ENCODE measurements at regions not wholly inside any gene's neighbourhood (a gene's known extent, or its start where the extent isn't known, plus 50 kb on each side); places are given as distances from the start of the nearest gene placed in this dataset.

DNA sequence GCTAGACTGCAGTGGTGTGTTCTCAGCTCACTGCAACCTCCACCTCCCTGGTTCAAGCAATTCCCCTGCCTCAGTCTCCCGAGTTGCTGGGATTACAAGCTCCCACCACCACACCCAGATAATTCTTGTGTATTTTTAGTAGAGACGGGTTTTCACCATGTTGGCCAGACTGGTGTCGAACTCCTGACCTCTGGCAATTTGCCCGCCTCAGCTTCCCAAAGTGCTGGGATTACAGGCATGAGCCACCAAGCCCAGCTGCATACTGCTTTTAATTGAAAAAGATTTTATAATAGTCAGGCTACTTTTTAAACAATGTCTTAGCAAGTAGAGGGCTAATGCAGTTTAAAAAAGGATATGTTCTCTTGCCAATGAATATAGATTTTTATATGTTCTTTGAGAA is 668.9 kb downstream of the SLC6A15 start:
- ChIA-PET CTCF (no interaction called here), POLR2A (no interaction called here)
- ATAC-seq (ENCODE audit: low read depth) (no peak), DNase-seq (no peak)
- intact Hi-C loops (cut with micrococcal nuclease): no loop called here
- Mint-ChIP-seq H3K4me3 (no peak overlapping the region), H3K4me1 (no peaks in the 10 kb centered on the region), H3K27me3 (no peaks in the 10 kb centered on the region), H3K9me3 (peaks cover 6% of the 10 kb centered on the region), H3K36me3 (ENCODE audit: low read depth) (no peaks in the 10 kb centered on the region), H3K27ac (no peak overlapping the region)
- TF ChIP-seq, protein P1, sequence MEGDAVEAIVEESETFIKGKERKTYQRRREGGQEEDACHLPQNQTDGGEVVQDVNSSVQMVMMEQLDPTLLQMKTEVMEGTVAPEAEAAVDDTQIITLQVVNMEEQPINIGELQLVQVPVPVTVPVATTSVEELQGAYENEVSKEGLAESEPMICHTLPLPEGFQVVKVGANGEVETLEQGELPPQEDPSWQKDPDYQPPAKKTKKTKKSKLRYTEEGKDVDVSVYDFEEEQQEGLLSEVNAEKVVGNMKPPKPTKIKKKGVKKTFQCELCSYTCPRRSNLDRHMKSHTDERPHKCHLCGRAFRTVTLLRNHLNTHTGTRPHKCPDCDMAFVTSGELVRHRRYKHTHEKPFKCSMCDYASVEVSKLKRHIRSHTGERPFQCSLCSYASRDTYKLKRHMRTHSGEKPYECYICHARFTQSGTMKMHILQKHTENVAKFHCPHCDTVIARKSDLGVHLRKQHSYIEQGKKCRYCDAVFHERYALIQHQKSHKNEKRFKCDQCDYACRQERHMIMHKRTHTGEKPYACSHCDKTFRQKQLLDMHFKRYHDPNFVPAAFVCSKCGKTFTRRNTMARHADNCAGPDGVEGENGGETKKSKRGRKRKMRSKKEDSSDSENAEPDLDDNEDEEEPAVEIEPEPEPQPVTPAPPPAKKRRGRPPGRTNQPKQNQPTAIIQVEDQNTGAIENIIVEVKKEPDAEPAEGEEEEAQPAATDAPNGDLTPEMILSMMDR (IDR thresholded peaks at IDR 0.05): no peak

DNA sequence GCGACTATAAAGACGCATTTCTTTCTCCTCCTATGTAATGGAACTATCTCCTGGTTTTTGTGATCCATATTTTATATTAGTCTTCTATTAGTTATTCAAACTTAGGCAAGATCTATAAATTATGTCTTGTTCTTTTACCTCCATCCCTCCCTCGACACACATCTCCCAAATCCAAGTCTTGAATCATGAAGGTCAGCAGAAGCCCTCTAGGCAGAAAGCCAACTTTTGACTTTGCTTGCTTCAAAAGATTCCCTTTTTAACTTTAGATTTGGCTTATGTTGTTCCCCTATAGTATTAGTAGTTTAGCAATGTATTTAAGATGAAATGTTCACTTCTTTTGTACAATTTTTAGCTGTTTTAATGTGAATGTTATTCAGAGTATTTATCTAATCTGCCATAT is 689.8 kb downstream of the SLC6A15 start:
- POLR2A ChIA-PET: no interaction called here

DNA sequence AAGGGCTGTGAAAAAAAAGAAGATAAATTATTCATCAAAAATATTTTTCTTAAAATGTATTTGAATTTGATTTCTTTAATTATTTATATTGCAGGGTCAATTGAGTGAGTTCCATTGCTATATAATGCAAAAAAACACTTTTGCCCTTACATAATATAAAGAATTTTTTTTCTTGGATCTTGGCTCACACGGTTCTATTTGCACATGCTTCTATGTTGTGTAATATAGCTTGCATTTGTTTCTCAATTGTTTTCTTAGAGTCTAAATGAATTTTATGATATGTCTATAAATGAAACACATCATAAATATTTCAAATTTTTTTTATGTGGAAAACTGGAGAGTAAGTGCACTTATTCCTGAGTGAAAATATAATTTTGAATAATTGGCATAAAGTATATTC is 694.2 kb downstream of the SLC6A15 start:
- intact Hi-C loops (cut with micrococcal nuclease): no loop called here
- H3K27me3 Mint-ChIP-seq: no peaks in the 10 kb centered on the region
- ATAC-seq (ENCODE audit: low read depth) (no peak), DNase-seq (no peak)
- no peaks in the 10 kb centered on the region for H3K36me3 Mint-ChIP-seq (ENCODE audit: low read depth)
- POLR2A ChIA-PET: no interaction called here
- CTCF ChIA-PET: no interaction called here
- TF ChIP-seq, protein P1 (IDR thresholded peaks at IDR 0.05): no peak
- H3K9me3 Mint-ChIP-seq: peaks cover 3% of the 10 kb centered on the region
- H3K4me1 Mint-ChIP-seq: no peaks in the 10 kb centered on the region
- H3K4me3 Mint-ChIP-seq: no peak overlapping the region
- no peak overlapping the region for H3K27ac Mint-ChIP-seq

More for the DNA sequence above, 689.8 kb downstream of the SLC6A15 start:
- ATAC-seq (ENCODE audit: low read depth): no peak
- intact Hi-C loops (cut with micrococcal nuclease): no loop called here
- TF ChIP-seq, protein P1 (IDR thresholded peaks at IDR 0.05): no peak
- Mint-ChIP-seq H3K4me1 (no peaks in the 10 kb centered on the region), H3K4me3 (no peak overlapping the region), H3K27ac (no peak overlapping the region), H3K36me3 (ENCODE audit: low read depth) (no peaks in the 10 kb centered on the region), H3K27me3 (no peaks in the 10 kb centered on the region), H3K9me3 (peaks cover 4% of the 10 kb centered on the region)
- no peak for DNase-seq
- CTCF ChIA-PET: no interaction called here

DNA sequence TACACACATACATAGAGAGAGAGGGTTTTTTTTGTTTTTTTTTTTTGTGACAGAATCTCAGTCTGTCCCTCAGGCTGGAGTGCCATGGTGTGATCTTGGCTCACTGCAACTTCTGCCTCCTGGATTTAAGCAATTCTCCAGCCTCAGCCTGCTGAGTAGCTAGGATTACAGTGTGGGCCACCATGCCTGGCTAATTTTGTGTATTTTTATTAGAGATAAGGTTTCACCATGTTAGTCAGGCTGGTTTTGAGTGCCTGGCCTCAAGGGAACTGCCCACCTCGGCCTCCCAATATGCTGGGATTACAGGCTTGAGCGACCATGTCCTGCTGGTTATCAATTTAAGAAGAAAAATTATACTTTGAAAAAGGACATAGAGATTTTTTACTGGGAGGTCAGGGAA is 710.6 kb downstream of the SLC6A15 start:
- no peaks in the 10 kb centered on the region for H3K36me3 Mint-ChIP-seq (ENCODE audit: low read depth)
- H3K4me3 Mint-ChIP-seq: no peak overlapping the region
- ChIA-PET CTCF (no interaction called here), POLR2A (no interaction called here)
- H3K27me3 Mint-ChIP-seq: no peaks in the 10 kb centered on the region
- DNase-seq (no peak), ATAC-seq (ENCODE audit: low read depth) (no peak)
- H3K27ac Mint-ChIP-seq: no peak overlapping the region
- H3K4me1 Mint-ChIP-seq: no peaks in the 10 kb centered on the region
- H3K9me3 Mint-ChIP-seq: peaks cover 10% of the 10 kb centered on the region
- TF ChIP-seq, protein P1 (IDR thresholded peaks at IDR 0.05): no peak
- intact Hi-C loops (cut with micrococcal nuclease): no loop called here

DNA sequence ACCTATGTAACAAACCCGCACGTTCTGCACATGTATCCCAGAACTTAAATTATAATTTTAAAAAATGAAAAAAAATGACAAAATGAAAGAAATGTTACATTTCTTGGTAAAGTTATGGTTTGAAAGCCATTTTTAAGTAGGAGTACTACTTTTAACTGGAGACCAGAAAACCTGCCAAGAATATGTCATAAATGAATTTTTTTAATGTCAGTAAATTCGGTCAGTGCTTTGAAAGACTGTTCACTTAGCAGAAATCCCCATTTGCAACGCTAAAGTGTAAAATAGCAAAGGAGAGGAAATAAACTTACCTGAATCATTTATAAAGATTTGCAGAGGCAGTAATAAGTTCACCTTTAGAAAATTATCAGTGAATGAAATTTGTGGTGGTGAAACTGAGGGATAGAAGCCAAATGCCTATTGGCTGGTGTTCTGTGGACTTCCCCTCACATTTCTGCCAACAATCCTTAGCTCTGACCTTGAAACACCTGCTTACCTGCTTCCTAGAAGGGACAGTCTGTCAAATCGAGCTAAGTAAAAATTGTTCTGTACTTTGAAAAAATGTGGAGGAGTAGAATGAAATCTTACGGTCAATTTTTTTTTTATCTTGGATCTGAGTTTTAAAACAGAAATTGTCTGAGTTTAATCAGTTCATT is 714.2 kb downstream of the SLC6A15 start:
- intact Hi-C loops (cut with micrococcal nuclease): no loop called here
- H3K4me1 Mint-ChIP-seq: no peaks in the 10 kb centered on the region
- no peaks in the 10 kb centered on the region for H3K27me3 Mint-ChIP-seq
- no peak overlapping the region for H3K27ac Mint-ChIP-seq
- TF ChIP-seq, protein P1 (IDR thresholded peaks at IDR 0.05): no peak
- no peak for ATAC-seq (ENCODE audit: low read depth)
- ChIA-PET CTCF (no interaction called here), POLR2A (no interaction called here)
- no peaks in the 10 kb centered on the region for H3K36me3 Mint-ChIP-seq (ENCODE audit: low read depth)
- no peak for DNase-seq
- peaks cover 23% of the 10 kb centered on the region for H3K9me3 Mint-ChIP-seq
- no peak overlapping the region for H3K4me3 Mint-ChIP-seq

All from activated B cell treated with CpG ODN at 0.5 μM for 24 hours (primary cell).